HG03571 (cell line): ENCODE measurements at regions not wholly inside any gene's neighbourhood (a gene's known extent, or its start where the extent isn't known, plus 50 kb on each side); places are given as distances from the start of the nearest gene placed in this dataset.

Experiments used
- ATAC-seq: cut with Tn5 transposase; IDR thresholded peaks from one replicate; pipeline ENCODE4 v1.9.1; 2021; ENCODE audit not compliant: unreplicated experiment

DNA sequence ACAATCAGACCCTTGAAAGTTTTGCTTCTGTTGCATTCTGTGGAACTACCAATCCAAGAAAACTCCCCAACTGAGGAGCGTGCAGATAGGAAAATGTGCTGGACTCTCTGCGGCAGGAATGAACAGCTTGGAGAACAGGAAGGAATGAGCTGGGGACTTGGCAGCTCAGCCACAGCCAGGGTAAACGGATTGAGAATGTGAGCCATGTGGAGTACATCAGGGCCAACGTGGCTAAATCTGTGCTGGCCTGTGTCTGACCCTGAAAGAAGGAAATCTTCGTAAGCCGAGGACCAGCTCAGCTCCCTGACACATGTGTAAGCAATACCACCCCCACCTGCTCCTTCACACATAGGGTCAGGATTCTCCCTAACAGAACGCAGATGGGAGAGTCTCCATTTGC is 1023.7 kb downstream of the BCL11A start:
- ATAC-seq, result no peak

DNA sequence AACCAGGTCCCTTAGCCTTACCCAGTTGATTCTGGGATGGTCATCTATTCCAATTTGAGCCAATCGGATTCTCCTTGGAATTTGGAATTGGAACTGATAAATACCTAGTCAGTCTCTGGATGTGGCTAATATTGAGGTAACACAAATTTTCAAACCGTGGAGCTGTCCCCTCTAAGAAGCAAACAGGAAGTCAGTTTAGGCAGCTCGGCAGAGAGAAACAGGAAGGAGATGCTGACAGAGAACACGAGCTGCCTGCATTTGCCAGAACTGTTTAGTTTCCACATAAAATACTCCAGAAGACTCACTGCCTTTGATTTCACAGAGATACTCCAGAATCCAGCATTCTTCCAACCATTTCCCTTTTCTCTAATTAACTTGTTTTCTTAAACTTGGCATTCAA is 1024.9 kb downstream of the BCL11A start:
- ATAC-seq, result no peak

DNA sequence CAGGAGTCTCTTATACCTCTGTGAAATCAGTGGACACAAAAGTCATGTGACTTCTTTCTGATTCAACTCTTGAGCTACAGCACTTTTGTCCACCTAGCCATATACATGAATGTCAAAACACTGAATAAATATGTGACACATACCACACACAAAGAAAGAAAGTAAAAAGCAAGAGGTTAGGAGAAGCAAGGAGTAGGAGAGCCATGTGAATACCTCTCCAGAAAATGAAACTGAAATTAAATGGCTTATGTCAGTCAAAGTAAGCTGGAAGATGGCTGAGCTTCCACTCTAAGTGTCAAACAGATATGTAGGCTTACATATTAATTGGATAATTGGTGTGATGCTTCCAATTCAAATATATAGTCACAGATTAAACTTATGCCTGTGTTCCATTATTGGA is 1050.5 kb downstream of the BCL11A start:
- no peak for ATAC-seq

GRCh38 chr2:59490994-59491393 is 1062.5 kb downstream of the BCL11A start:
- ATAC-seq, result no peak

GRCh38 chr2:59490192-59490591 is 1063.3 kb downstream of the BCL11A start:
- ATAC-seq, result no peak

DNA sequence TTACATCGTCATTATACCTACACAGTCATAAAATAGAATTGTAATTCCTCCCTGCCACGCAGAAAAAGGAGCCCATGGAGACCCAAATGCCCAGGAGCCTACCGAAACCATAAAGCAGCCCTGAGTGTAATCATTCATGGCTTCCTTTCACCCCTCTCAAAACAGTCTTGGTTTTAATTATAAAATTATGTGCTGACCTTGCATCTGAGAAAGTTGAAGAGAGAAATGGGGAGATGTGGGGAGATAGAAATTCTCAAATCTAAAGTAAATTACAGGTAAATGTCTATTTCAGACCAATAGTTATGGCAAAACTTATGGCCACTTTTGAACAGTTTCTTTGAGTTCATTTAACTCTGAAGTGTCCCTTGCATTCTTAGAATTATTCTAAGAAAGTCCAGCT is 1068.8 kb downstream of the BCL11A start:
- no peak for ATAC-seq

DNA sequence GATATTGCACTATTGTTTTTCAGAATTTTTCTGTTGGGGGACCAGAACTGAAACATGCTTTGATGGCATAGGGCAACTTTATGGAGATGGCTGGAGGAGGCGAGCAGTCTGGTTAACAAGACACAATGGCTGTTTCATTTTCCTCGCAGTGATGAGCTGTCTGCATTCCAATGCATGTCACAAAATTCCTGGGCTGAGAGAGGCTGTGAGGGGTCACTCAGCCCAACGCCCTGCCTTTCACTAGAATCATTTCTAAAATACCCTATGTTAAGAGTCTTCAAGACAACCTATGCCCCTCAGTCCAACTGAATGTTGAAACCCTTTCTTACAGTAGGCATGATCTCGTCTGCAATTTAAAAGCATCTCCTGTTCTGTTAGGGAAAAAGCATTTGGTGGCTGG is 1090.0 kb downstream of the BCL11A start:
- no peak for ATAC-seq

DNA sequence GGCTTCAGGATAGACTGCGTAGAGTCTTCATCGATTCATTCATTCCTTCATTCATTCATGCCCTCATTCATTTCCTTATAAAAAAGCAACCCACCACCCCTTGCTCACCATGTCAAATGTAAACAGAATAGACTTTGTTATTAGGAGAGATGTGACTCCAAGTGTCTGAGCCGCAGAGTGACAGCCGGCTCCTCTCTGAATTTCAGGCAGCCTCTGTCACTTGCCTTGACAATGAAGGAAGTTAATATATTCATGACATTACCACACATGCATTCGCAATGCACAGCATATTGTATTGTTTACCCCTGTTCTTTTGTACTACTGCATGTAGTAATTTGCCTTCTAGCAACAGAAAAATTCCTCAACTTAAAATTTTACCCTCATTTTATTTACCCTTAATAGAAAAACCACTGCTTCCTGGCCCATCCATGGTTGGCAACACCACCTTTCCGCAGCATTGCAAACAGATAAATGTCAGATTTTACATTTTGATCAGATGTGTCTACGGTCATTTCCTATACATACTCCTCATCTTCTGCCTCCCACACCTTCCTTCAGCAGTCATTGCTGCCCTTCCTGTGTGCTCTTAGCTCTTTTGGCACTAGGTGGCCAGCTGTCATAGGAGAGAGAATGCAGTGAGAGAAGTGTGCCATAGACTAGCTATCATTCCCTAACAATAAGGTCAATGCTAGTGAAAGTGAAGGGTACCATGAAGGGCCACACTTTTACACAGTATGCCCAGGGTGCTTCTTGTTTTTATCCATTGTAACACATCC is 1090.8 kb downstream of the BCL11A start:
- no peak for ATAC-seq

GRCh38 chr2:59461127-59461526 is 1092.3 kb downstream of the BCL11A start:
- no peak for ATAC-seq

- ATAC-seq, result no peak
Observed at GRCh38 chr2:59458800-59459199, 1094.7 kb downstream of the BCL11A start.

GRCh38 chr2:59456285-59456684 is 1097.2 kb downstream of the BCL11A start:
- no peak for ATAC-seq

DNA sequence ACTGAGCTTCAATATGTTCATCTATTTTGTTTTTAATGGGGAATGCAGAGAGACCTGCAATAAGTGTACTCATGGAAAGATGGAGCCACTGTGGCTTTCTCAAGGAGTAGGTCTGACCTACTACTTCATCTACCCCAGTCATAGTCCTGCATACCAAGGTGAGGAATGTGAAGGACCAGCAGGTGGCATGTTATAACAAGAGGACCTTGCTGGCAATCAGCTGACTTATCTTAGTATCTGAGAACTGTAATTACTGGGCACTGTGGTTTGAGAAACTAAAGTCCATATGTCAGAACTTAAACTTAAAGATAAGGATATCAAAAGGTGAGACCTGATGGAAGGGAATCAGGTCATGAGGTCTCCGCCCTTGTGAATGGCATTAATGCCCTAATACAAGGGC is 1104.2 kb downstream of the BCL11A start:
- no peak for ATAC-seq

GRCh38 chr2:59440491-59440890 is 1113.0 kb downstream of the BCL11A start:
- ATAC-seq, result no peak

DNA sequence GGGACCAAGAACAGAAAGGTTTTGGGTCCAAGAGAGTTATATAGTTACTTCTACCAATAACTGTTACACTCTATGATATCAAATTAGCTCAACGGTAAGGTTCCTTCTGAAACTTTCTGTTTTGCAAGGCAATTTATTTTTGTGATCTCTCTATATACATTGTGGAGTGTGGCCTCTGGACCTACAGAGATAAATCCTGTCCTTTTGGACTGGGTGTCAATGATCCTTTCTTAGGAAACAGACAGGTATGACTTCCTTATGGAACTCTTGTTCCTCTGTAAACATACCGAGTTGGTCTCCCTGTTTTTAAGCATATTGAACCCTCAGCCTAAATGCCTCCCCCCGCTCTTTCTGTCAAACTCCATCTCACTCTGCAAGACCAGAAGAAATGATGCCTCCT is 1117.8 kb downstream of the BCL11A start:
- ATAC-seq, result no peak

GRCh38 chr2:59428940-59429339 is 1124.5 kb downstream of the BCL11A start:
- ATAC-seq, result no peak

DNA sequence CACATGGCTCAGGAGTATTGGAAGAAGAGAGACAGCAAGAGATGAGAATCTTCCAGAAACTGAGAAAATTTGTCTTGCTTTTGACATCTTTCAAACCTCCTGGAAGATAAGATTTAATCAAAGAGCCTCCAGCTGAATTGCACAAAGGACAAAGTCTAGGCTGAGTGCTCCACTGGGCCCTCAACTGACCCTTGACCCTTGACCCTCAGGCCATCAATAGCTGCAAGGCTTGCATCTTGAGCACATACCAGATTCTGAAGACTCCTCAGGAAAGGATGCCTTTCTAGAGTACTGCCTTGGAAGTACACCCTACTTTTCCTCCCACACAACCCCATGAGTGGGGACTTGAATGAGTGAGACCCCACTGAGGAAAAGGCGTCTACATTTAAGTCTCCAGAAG is 1125.5 kb downstream of the BCL11A start:
- no peak for ATAC-seq

GRCh38 chr2:59425247-59425646 is 1128.2 kb downstream of the BCL11A start:
- ATAC-seq, result no peak

DNA sequence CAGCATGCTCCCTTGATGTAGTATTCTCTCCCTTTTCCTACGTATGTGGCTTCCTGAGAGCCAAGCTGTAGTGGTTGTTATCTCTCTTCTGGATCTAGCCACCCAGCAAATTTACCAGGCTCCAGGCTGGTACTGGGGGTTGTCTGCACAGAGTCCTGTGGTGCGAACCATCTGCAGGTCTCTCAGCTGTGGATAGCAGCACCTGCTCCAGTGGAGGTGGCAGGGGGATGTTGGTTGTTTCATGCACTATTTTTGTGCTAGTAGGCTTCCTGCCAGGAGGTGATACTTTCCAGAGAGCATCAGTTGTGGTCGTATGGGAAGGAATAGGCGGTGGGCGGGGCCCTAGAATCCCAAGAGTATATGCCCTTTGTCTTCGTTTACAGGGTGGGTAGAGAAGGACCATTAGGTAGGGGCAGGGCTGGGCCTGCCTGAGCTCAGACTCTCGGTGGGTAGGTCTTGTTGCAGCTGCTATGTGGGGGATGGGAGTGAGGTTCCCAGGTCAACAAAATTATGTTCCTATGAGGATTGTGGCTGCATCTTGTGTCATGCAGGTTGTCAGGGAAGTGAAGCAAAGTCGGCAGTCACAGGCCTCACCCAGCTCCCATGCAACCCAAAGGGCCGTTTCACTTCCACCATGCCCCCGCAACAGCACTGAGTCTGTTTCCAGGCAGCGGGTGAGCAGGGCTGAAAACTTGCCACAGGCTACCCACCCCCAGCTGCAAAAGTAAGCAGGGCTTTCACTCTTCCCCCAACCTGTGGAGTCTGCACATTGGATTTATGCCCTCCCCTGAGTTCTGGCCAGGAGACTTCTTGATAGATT is 1139.5 kb downstream of the BCL11A start:
- no peak for ATAC-seq

- ATAC-seq, result no peak
Observed at GRCh38 chr2:59399126-59399525, 1154.3 kb downstream of the BCL11A start.

GRCh38 chr2:59398081-59398480 is 1155.4 kb downstream of the BCL11A start:
- ATAC-seq, result no peak

DNA sequence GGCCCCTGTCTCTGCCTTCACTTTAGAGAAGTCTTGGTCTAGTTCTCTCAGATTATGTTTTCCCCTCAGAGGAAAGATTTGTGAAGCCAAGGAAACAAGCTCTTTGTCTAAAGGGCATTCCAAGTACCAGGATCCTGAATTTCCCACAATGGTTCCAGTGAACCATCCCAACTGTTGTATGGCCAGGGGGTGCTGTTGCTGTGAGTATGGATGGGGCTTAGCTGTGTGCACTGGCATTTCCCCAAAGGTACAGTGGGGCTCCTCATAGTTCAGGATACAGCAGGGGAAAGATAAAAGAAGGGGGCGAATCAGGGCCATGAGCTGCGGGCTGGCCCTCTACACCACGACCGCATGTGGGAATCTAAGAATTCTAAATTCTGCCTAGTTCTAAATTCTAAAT is 1154.0 kb upstream of the FANCL start:
- no peak for ATAC-seq

GRCh38 chr2:59391896-59392295 is 1150.8 kb upstream of the FANCL start:
- ATAC-seq, result no peak
